GM21528 (cell line): ENCODE measurements at regions not wholly inside any gene's neighbourhood (a gene's known extent, or its start where the extent isn't known, plus 50 kb on each side); places are given as distances from the start of the nearest gene placed in this dataset.
"Not testable (repeated sequence)": the region's sequence is repeated elsewhere in the genome, so short reads cannot be mapped to it uniquely, and the experiment has no call there.

Source experiments
- ATAC-seq: cut with Tn5 transposase; IDR thresholded peaks from one replicate; pipeline ENCODE4 v1.9.1; 2021; ENCODE audit warnings: mild to moderate bottlenecking, moderate library complexity; ENCODE audit not compliant: unreplicated experiment, low FRiP score

- no peak for ATAC-seq
Measured at GRCh38 chr20:53803492-53804155, 210.0 kb upstream of the ZNF217 start.

- no peak for ATAC-seq
Measured at GRCh38 chr20:53801609-53802370, 208.2 kb upstream of the ZNF217 start.

GRCh38 chr20:53800883-53801604, 207.4 kb upstream of the ZNF217 start:
- no peak for ATAC-seq

- ATAC-seq: no peak
Measured at GRCh38 chr20:53800418-53800817, 206.8 kb upstream of the ZNF217 start.

GRCh38 chr20:53797085-53797484, 203.4 kb upstream of the ZNF217 start:
- no peak for ATAC-seq

- ATAC-seq: no peak
Measured at GRCh38 chr20:53795170-53795569, 201.5 kb upstream of the ZNF217 start.

GRCh38 chr20:53794529-53795115, 201.0 kb upstream of the ZNF217 start:
- ATAC-seq: no peak

GRCh38 chr20:53793783-53794383, 200.2 kb upstream of the ZNF217 start:
- no peak for ATAC-seq

GRCh38 chr20:53792946-53793536, 199.4 kb upstream of the ZNF217 start:
- ATAC-seq: no peak

GRCh38 chr20:53789989-53790675, 196.5 kb upstream of the ZNF217 start:
- ATAC-seq: no peak

GRCh38 chr20:53788253-53789022, 194.8 kb upstream of the ZNF217 start:
- no peak for ATAC-seq

GRCh38 chr20:53787491-53787931, 193.9 kb upstream of the ZNF217 start:
- not testable (repeated sequence) for ATAC-seq

- no peak for ATAC-seq
Measured at GRCh38 chr20:53786445-53787267, 193.0 kb upstream of the ZNF217 start.

- ATAC-seq: no peak
Measured at GRCh38 chr20:53786071-53786444, 192.4 kb upstream of the ZNF217 start.

GRCh38 chr20:53785320-53785719, 191.7 kb upstream of the ZNF217 start:
- ATAC-seq: no peak

GRCh38 chr20:53783768-53784167, 190.1 kb upstream of the ZNF217 start:
- no peak for ATAC-seq

- ATAC-seq: no peak
Measured at GRCh38 chr20:53782612-53783246, 189.1 kb upstream of the ZNF217 start.

GRCh38 chr20:53779822-53780221, 186.2 kb upstream of the ZNF217 start:
- ATAC-seq: no peak
